Tibial artery (tissue), 4 donors: ENCODE measurements at regions not wholly inside any gene's neighbourhood (a gene's known extent, or its start where the extent isn't known, plus 50 kb on each side); places are given as distances from the start of the nearest gene placed in this dataset.
A peak's percentile ranks its signal among the peaks of the same experiment; 100 is the strongest.

Experiments used
- DNase-seq, 2 donors: peaks; one replicate each; pipeline ENCODE4 v3.0.0-alpha.2; 2019
- H3K27ac ChIP-seq, 2 donors: fragments of 200-600 bp; sonication (generic) in 1 of 2; 1 replicate in 1 of 2; 2 replicates in 1 of 2; pipeline ENCODE4 v1.5.1; 2018 to 2019; ENCODE audit warnings: mild to moderate bottlenecking in 1 of 2
- H3K27me3 ChIP-seq, 2 donors: fragments of 200-600 bp; sonication (generic) in 1 of 2; one replicate each; pipeline versions ENCODE4 v1.5.1 to v1.6.0; 2016 to 2019
- H3K36me3 ChIP-seq, 3 donors: fragments of 200-600 bp; sonication (generic) in 2 of 3; one replicate each; pipeline ENCODE4 v1.5.1; 2016 to 2019; ENCODE audit warnings: mild to moderate bottlenecking in 2 of 3
- H3K4me1 ChIP-seq, 4 donors: fragments of 200-600 bp; sonication (generic) in 2 of 4; 1 replicate in 3 of 4; 2 replicates in 1 of 4; pipeline ENCODE4 v1.5.1; 2016 to 2019
- H3K4me3 ChIP-seq, 2 donors: fragments of 200-600 bp; sonication (generic) in 1 of 2; 1 replicate in 1 of 2; 2 replicates in 1 of 2; pipeline ENCODE4 v1.5.1; 2018 to 2019; ENCODE audit warnings: mild to moderate bottlenecking in 2 of 2
- H3K9me3 ChIP-seq, 3 donors: fragments of 200-600 bp; sonication (generic) in 1 of 3; one replicate each; pipeline ENCODE4 v1.5.1; 2016 to 2019
- intact Hi-C: fragments of 100-400 bp; cut with DNase I; formaldehyde crosslinking; loops from one replicate; pipeline ENCODE4 v1.15.0; 2023; ENCODE audit warnings: low total_unique reads
- TF ChIP-seq, protein P1 (sequence below), 2 experiments: fragments of 200-600 bp in 1 of 2; fragments of 450-650 bp in 1 of 2; IDR thresholded peaks; one replicate each; pipeline ENCODE4 v1.5.1; 2017 to 2019; ENCODE audit warnings: antibody characterized with exemption in 2 of 2, mild to moderate bottlenecking in 1 of 2, moderate library complexity in 1 of 2

DNA sequence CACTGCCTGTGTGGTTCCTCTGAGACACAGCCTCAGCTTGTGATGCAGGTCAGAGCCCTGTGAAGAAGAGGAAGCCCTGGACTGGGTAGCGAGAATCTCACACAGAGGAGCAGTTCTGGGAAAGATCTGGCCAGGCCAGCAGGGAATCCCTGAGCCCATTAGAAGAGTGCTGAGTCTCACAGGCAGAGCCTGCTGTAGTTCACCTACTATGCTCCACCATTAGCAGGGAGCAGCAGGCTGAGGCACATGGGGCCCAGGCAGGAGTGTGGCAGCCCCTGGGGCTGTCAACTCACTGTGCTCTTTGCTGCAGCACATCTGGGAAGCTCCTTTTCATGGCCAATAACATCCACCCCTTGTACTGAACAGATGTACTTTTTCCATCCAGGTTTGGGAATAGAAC lies 146.8 kb upstream of the B3GAT2 start:
- Histone ChIP-seq H3K36me3 (no peaks in the 10 kb centered on the region), H3K4me1 (peaks cover 0 to 27% (median 18%) of the 10 kb centered on the region in 4 donors), H3K27me3 (no peaks in the 10 kb centered on the region), H3K4me3 (no peak overlapping the region), H3K9me3 (peaks cover 0 to 20% (median 5%) of the 10 kb centered on the region in 3 donors), H3K27ac (no peak overlapping the region)
- intact Hi-C loops: no loop called here
- DNase-seq: no peak
- TF ChIP-seq, protein P1, sequence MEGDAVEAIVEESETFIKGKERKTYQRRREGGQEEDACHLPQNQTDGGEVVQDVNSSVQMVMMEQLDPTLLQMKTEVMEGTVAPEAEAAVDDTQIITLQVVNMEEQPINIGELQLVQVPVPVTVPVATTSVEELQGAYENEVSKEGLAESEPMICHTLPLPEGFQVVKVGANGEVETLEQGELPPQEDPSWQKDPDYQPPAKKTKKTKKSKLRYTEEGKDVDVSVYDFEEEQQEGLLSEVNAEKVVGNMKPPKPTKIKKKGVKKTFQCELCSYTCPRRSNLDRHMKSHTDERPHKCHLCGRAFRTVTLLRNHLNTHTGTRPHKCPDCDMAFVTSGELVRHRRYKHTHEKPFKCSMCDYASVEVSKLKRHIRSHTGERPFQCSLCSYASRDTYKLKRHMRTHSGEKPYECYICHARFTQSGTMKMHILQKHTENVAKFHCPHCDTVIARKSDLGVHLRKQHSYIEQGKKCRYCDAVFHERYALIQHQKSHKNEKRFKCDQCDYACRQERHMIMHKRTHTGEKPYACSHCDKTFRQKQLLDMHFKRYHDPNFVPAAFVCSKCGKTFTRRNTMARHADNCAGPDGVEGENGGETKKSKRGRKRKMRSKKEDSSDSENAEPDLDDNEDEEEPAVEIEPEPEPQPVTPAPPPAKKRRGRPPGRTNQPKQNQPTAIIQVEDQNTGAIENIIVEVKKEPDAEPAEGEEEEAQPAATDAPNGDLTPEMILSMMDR (IDR thresholded peaks at IDR 0.05): no peak

DNA sequence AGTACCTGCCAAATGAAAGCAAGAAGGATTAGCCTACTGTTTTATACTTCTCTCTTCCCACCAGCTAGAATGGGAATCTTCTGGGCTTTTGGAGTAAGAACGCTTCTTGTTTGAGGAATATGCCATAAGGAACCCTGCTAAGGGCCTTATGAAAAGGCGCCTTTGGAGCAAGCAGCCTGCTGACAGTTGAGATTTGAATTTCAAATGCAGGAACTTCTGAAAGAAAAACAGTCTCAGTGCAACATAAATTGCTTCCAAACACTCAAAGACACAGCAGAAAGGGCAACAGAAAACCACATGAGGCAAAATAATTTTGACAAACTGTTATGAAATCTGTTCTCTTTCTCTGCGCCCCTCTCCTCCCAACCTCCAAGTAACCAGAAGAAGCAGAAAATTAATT lies 149.4 kb upstream of the B3GAT2 start:
- Histone ChIP-seq H3K27me3 (no peaks in the 10 kb centered on the region), H3K4me1 (peaks cover 0 to 31% (median 19%) of the 10 kb centered on the region in 4 donors), H3K36me3 (no peaks in the 10 kb centered on the region), H3K4me3 (no peak overlapping the region), H3K9me3 (no peaks in the 10 kb centered on the region), H3K27ac (peak overlapping the region; percentile 55 to 65)
- DNase-seq: no peak
- intact Hi-C loops: no loop called here
- TF ChIP-seq, protein P1 (IDR thresholded peaks at IDR 0.05): no peak

DNA sequence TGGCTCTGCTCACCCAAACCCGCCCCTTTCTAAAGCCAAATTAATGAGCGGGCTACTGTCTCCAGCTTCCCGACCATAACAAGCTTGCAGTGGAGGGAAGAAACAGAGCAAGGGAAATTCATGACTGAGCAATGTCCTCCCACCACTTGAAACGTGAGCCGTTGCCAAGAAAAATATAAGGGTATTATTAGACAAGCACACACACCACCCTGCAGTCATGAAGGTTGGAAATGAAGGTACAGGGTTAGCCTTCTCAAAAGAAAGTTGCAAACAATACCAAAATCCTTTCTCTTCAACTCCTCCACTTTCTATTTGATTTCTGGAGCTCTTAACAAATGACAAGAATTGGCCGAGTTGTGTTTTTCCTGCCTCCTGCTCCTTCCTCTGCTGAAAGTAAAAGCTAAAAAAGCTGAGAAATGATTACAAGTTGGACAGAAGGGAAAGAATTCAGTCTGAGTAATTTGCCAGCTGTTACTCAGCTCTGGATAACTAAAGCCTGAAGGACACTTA lies 151.1 kb upstream of the B3GAT2 start:
- Histone ChIP-seq H3K9me3 (no peaks in the 10 kb centered on the region), H3K4me1 (peaks cover 0 to 31% (median 19%) of the 10 kb centered on the region in 4 donors), H3K36me3 (no peaks in the 10 kb centered on the region), H3K27me3 (no peaks in the 10 kb centered on the region), H3K27ac (peak overlapping the region; percentile 21 to 65), H3K4me3 (peak overlapping the region; percentile 28 to 42)
- DNase-seq: no peak
- TF ChIP-seq, protein P1 (IDR thresholded peaks at IDR 0.05): no peak
- intact Hi-C loops: no loop called here

DNA sequence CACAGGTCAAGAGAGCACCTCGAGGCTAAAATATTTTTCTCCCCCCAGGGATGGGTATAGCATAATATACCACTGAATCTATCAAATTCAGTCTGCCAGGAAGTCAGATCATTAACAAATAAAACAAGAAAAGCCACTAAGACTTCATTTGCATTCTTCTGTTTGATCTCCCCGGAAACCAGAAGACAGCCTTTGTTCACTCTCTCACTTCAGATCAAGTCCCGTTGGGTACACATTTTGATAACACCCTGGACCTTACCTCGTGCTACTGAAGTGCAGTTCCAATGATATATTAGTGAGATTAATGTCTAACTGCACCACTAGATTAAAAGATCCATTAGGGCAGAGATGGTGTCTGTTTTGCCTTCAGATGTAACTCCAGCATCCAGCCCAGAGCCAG lies 157.7 kb upstream of the B3GAT2 start:
- no peaks in the 10 kb centered on the region for H3K27me3 ChIP-seq
- no peaks in the 10 kb centered on the region for H3K36me3 ChIP-seq
- H3K4me3 ChIP-seq: no peak overlapping the region
- H3K9me3 ChIP-seq: peaks cover 0 to 6% (median 4%) of the 10 kb centered on the region in 3 donors
- intact Hi-C loops: no loop called here
- TF ChIP-seq, protein P1 (IDR thresholded peaks at IDR 0.05): no peak
- no peak overlapping the region for H3K27ac ChIP-seq
- DNase-seq: no peak
- no peaks in the 10 kb centered on the region for H3K4me1 ChIP-seq

DNA sequence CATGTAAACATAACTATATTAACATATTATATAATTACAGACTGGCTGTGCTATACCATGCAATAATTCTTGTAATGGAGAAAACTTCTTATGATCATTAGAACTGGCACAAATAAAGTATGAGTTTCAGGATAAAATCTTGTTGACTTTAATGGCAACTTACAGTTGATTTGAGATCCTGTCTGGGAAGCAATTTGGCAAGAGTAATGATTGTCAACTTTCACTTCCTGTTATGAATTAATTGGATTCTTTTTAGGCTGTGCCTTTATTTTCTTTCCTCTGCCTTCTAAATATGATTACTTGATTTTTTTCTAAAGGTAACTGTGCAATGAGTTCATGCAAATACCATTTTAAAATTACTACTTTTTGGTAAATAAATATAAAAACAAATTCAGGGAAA lies 158.1 kb upstream of the B3GAT2 start:
- TF ChIP-seq, protein P1 (IDR thresholded peaks at IDR 0.05): no peak
- H3K27ac ChIP-seq: no peak overlapping the region
- peaks cover 0 to 8% (median 4%) of the 10 kb centered on the region in 3 donors for H3K9me3 ChIP-seq
- no peaks in the 10 kb centered on the region for H3K4me1 ChIP-seq
- intact Hi-C loops: no loop called here
- H3K27me3 ChIP-seq: no peaks in the 10 kb centered on the region
- H3K4me3 ChIP-seq: no peak overlapping the region
- DNase-seq: no peak
- H3K36me3 ChIP-seq: no peaks in the 10 kb centered on the region

DNA sequence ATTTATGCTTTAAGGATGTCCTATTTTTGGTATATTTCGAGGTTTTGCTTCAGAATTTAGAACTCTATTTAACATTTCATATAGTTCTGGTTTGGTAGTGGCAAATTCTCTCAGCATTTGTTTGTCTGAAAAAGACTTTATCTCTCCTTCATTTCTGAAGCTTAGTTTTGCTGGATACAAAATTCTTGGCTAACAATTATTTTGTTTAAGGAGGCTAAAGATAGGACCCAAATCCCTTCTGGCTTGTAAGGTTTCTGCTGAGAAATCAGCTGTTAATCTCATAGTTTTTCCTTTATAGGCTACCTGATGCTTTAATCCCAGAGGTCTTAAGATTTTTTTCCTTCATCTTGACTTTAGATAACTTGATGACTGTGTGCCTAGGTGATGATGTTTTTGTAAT lies 162.7 kb upstream of the B3GAT2 start:
- TF ChIP-seq, protein P1 (IDR thresholded peaks at IDR 0.05): no peak
- H3K27me3 ChIP-seq: no peaks in the 10 kb centered on the region
- H3K4me3 ChIP-seq: no peak overlapping the region
- H3K4me1 ChIP-seq: no peaks in the 10 kb centered on the region
- H3K27ac ChIP-seq: no peak overlapping the region
- intact Hi-C loops: no loop called here
- peaks cover 0 to 8% (median 4%) of the 10 kb centered on the region in 3 donors for H3K9me3 ChIP-seq
- DNase-seq: no peak
- no peaks in the 10 kb centered on the region for H3K36me3 ChIP-seq
